Ishikawa (cell line): ENCODE measurements at regions not wholly inside any gene's neighbourhood (a gene's known extent, or its start where the extent isn't known, plus 50 kb on each side); places are given as distances from the start of the nearest gene placed in this dataset.

ENCODE experiments used
- EP300 ChIP-seq: IDR thresholded peaks from 2 replicates; pipeline ENCODE4 v1.6.1; 2012; ENCODE audit warnings: borderline replicate concordance
- MAX ChIP-seq: IDR thresholded peaks from 2 replicates; pipeline ENCODE4 v1.6.1; 2012
- TAF1 ChIP-seq: IDR thresholded peaks from 2 replicates; pipeline ENCODE4 v1.6.1; 2012; ENCODE audit warnings: low read depth, mild to moderate bottlenecking
- YY1 ChIP-seq: IDR thresholded peaks from 2 replicates; pipeline ENCODE4 v1.6.1; 2012; ENCODE audit warnings: low read depth
- TF ChIP-seq, protein P1 (sequence below): IDR thresholded peaks from 2 replicates; pipeline ENCODE4 v1.6.1; 2012; ENCODE audit warnings: low read depth, mild to moderate bottlenecking

DNA sequence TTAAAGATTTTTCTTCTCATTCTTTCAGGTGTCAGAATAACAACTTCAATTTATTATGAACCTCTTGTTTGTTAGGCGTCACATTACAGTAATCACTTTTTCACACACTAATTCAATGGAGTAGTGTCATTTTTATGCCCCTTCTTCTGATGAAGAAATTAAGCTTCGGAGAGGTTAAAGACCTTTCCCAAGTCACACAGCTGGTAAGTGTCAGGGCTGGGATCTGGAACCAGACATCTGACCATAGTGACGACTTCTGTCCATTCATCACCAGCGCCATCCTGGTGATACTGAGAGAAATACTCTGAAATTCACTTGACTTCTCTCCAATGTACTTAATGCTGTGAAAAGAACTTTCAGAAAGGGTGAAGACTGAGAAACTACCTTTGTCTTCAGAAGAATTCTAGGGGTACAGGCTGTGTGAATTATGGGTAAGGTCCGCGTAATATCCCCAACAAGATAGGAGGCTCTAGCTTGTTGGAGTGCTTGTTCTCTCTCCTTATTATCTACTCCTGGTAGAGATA, 173.8 kb downstream of the GAS1 start:
- TF ChIP-seq, protein P1, sequence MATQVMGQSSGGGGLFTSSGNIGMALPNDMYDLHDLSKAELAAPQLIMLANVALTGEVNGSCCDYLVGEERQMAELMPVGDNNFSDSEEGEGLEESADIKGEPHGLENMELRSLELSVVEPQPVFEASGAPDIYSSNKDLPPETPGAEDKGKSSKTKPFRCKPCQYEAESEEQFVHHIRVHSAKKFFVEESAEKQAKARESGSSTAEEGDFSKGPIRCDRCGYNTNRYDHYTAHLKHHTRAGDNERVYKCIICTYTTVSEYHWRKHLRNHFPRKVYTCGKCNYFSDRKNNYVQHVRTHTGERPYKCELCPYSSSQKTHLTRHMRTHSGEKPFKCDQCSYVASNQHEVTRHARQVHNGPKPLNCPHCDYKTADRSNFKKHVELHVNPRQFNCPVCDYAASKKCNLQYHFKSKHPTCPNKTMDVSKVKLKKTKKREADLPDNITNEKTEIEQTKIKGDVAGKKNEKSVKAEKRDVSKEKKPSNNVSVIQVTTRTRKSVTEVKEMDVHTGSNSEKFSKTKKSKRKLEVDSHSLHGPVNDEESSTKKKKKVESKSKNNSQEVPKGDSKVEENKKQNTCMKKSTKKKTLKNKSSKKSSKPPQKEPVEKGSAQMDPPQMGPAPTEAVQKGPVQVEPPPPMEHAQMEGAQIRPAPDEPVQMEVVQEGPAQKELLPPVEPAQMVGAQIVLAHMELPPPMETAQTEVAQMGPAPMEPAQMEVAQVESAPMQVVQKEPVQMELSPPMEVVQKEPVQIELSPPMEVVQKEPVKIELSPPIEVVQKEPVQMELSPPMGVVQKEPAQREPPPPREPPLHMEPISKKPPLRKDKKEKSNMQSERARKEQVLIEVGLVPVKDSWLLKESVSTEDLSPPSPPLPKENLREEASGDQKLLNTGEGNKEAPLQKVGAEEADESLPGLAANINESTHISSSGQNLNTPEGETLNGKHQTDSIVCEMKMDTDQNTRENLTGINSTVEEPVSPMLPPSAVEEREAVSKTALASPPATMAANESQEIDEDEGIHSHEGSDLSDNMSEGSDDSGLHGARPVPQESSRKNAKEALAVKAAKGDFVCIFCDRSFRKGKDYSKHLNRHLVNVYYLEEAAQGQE: no peak
- TF ChIP-seq EP300: no peak
- no peak for TF ChIP-seq TAF1
- no peak for TF ChIP-seq MAX
- TF ChIP-seq YY1: no peak
